Loucy (cell line): ENCODE measurements at regions not wholly inside any gene's neighbourhood (a gene's known extent, or its start where the extent isn't known, plus 50 kb on each side); places are given as distances from the start of the nearest gene placed in this dataset.

Source experiments
- H2AFZ ChIP-seq: fragments of 200-600 bp; sonication (generic); 2 replicates; pipeline ENCODE4 v1.6.0; 2016; ENCODE audit warnings: antibody characterized with exemption, mild to moderate bottlenecking, low read length, moderate library complexity
- H3F3A ChIP-seq: fragments of 200-600 bp; 2 replicates; pipeline ENCODE4 v1.6.0; 2016; ENCODE audit warnings: antibody characterized with exemption, low read depth, mild to moderate bottlenecking
- H3K27me3 ChIP-seq: fragments of 200-600 bp; sonication (generic); 2 replicates; pipeline ENCODE4 v1.6.1; 2014; ENCODE audit warnings: low read length, mild to moderate bottlenecking; ENCODE audit not compliant: insufficient read depth, poor library complexity, severe bottlenecking
- H3K36me3 ChIP-seq: fragments of 200-600 bp; sonication (generic); 2 replicates; pipeline ENCODE4 v1.6.1; 2016; ENCODE audit warnings: low read length; ENCODE audit not compliant: insufficient read depth
- H3K4me1 ChIP-seq: fragments of 200-600 bp; sonication (generic); 2 replicates; pipeline ENCODE4 v1.5.1; 2014; ENCODE audit warnings: low read length, mild to moderate bottlenecking; ENCODE audit not compliant: insufficient read depth, poor library complexity, severe bottlenecking
- H3K4me2 ChIP-seq: fragments of 200-600 bp; sonication (generic); 2 replicates; pipeline ENCODE4 v1.6.0; 2014; ENCODE audit warnings: antibody characterized with exemption, low read length, low read depth, mild to moderate bottlenecking; ENCODE audit not compliant: poor library complexity, severe bottlenecking
- H3K4me3 ChIP-seq: fragments of 200-600 bp; sonication (generic); 2 replicates; pipeline ENCODE4 v1.5.1; 2014; ENCODE audit warnings: low read length, mild to moderate bottlenecking, mixed read lengths; ENCODE audit not compliant: poor library complexity, severe bottlenecking
- H3K79me2 ChIP-seq: fragments of 200-600 bp; sonication (generic); 2 replicates; pipeline ENCODE4 v1.6.1; 2014; ENCODE audit warnings: low read length; ENCODE audit not compliant: insufficient read depth
- H3K9ac ChIP-seq: fragments of 200-600 bp; sonication (generic); 2 replicates; pipeline ENCODE4 v1.6.0; 2014; ENCODE audit warnings: mild to moderate bottlenecking, low read depth, low read length, moderate library complexity; ENCODE audit not compliant: poor library complexity, severe bottlenecking
- H3K9me2 ChIP-seq: fragments of 200-600 bp; sonication (generic); replicated peaks from 2 replicates; pipeline ENCODE4 v1.6.1; 2016; ENCODE audit warnings: low read depth, low read length, mixed read lengths
- H3K9me3 ChIP-seq: fragments of 200-600 bp; sonication (generic); 2 replicates; pipeline ENCODE4 v1.6.1; 2014; ENCODE audit warnings: mild to moderate bottlenecking, antibody characterized with exemption, low read length, low read depth; ENCODE audit not compliant: insufficient read depth
- H4K20me1 ChIP-seq: fragments of 200-600 bp; sonication (generic); 2 replicates; pipeline ENCODE4 v1.6.0; 2014; ENCODE audit warnings: antibody characterized with exemption, low read length, mild to moderate bottlenecking; ENCODE audit not compliant: insufficient read depth, poor library complexity, severe bottlenecking
- EZH2phosphoT487 ChIP-seq: fragments of 200-600 bp; IDR thresholded peaks from 2 replicates; pipeline ENCODE4 v1.6.1; 2018; ENCODE audit warnings: antibody characterized with exemption, mild to moderate bottlenecking, moderate library complexity, borderline replicate concordance
- TF ChIP-seq, protein P1 (sequence below): fragments of 200-600 bp; sonication (generic); conservative IDR thresholded peaks from 2 replicates; pipeline ENCODE4 v1.5.1; 2014; ENCODE audit warnings: mild to moderate bottlenecking, antibody characterized with exemption, low read length

DNA sequence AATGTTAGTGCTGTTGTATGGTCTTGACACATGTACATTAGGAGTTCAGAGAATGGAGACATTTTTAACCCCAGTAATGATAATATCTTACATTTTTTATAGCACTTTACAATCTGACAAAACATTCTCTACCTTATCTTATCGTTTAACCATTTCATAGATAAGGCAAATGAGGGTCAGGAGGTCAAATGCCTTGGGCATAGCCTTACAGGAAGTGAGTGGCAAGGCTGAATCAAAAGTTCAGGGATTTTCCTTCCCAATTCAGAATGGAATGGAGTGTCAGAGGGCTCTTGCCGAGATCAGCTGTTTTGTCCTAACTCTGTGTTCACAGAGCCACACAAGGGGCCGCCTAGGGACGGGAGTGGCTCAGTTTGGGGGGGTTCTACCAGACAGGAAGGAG lies 57.6 kb upstream of the AK4 start:
- TF ChIP-seq, protein P1, sequence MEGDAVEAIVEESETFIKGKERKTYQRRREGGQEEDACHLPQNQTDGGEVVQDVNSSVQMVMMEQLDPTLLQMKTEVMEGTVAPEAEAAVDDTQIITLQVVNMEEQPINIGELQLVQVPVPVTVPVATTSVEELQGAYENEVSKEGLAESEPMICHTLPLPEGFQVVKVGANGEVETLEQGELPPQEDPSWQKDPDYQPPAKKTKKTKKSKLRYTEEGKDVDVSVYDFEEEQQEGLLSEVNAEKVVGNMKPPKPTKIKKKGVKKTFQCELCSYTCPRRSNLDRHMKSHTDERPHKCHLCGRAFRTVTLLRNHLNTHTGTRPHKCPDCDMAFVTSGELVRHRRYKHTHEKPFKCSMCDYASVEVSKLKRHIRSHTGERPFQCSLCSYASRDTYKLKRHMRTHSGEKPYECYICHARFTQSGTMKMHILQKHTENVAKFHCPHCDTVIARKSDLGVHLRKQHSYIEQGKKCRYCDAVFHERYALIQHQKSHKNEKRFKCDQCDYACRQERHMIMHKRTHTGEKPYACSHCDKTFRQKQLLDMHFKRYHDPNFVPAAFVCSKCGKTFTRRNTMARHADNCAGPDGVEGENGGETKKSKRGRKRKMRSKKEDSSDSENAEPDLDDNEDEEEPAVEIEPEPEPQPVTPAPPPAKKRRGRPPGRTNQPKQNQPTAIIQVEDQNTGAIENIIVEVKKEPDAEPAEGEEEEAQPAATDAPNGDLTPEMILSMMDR = no peak
- TF ChIP-seq EZH2phosphoT487 = no peak
- H3F3A ChIP-seq = no peaks in the 10 kb centered on the region
- no peaks in the 10 kb centered on the region for H4K20me1 ChIP-seq
- H3K4me2 ChIP-seq = no peak overlapping the region
- no peaks in the 10 kb centered on the region for H3K9me2 ChIP-seq
- no peak overlapping the region for H3K4me3 ChIP-seq
- H3K27me3 ChIP-seq = no peaks in the 10 kb centered on the region
- no peaks in the 10 kb centered on the region for H3K36me3 ChIP-seq
- no peaks in the 10 kb centered on the region for H3K79me2 ChIP-seq
- no peak overlapping the region for H2AFZ ChIP-seq
- H3K4me1 ChIP-seq = no peaks in the 10 kb centered on the region
- no peak overlapping the region for H3K9ac ChIP-seq
- peaks cover 15% of the 10 kb centered on the region; the same call in 1 of the 2 replicates for H3K9me3 ChIP-seq

DNA sequence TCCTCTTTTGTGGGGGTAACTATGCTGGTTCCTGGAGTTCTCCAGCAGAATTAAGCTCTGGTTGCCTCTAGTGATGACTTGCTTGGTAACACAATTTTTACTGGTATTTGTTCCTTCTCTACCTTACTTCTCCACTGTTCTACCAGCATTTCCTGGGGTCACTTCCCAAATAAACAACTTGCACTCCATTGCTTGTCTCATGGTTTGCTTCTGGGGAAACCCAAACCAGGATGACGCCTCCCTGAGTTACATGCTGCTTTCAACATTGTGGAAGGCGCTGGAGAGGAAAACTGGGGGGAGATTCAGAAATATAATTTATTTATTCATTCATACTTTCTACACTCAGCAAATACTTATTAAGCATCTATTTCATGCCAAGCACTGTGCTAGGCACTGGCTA lies 55.3 kb upstream of the AK4 start:
- no peak overlapping the region for H3K4me2 ChIP-seq
- no peaks in the 10 kb centered on the region for H4K20me1 ChIP-seq

DNA sequence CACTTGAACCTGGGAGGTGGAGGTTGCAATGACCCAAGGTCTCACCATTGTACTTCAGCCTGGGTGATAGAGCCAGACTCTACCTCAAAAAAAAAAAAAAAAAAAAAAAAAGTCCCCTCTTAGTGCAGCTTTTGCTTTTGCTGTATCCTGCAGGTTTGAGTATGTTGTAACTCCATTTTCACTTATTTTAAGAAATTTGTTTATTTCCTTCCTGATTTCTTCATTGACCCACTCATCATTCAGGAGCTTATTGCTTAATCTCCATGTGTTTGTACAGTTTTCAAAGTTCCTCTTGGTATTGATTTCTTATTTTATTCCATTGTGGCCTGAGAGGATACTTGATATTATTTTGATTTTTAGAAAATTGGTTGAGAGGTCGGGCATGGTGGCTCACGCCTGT lies 50.9 kb upstream of the AK4 start:
- Histone ChIP-seq H3K36me3 (no peaks in the 10 kb centered on the region), H3K79me2 (no peaks in the 10 kb centered on the region), H3K4me2 (no peak overlapping the region), H3K4me3 (no peak overlapping the region), H3K9me2 (no peaks in the 10 kb centered on the region), H3F3A (no peaks in the 10 kb centered on the region), H2AFZ (no peak overlapping the region), H4K20me1 (no peaks in the 10 kb centered on the region), H3K9me3 (peaks cover 10% of the 10 kb centered on the region), H3K9ac (no peak overlapping the region), H3K4me1 (no peaks in the 10 kb centered on the region), H3K27me3 (no peaks in the 10 kb centered on the region)
- TF ChIP-seq, protein P1 = no peak
- no peak for TF ChIP-seq EZH2phosphoT487

More for the DNA sequence above, 55.3 kb upstream of the AK4 start:
- Histone ChIP-seq H3K4me1 (no peaks in the 10 kb centered on the region), H3F3A (no peaks in the 10 kb centered on the region), H2AFZ (no peak overlapping the region), H3K79me2 (no peaks in the 10 kb centered on the region), H3K4me3 (no peak overlapping the region), H3K36me3 (no peaks in the 10 kb centered on the region), H3K9me2 (no peaks in the 10 kb centered on the region), H3K27me3 (no peaks in the 10 kb centered on the region), H3K9me3 (peaks cover 3% of the 10 kb centered on the region; the same call in 1 of the 2 replicates), H3K9ac (no peak overlapping the region)
- no peak for TF ChIP-seq EZH2phosphoT487
- TF ChIP-seq, protein P1 = no peak
